HG03025 (cell line): ENCODE measurements at regions not wholly inside any gene's neighbourhood (a gene's known extent, or its start where the extent isn't known, plus 50 kb on each side); places are given as distances from the start of the nearest gene placed in this dataset.

Experiments used
- ATAC-seq: cut with Tn5 transposase; IDR thresholded peaks from one replicate; pipeline ENCODE4 v1.9.1; 2021; ENCODE audit warnings: mild to moderate bottlenecking, moderate library complexity; ENCODE audit not compliant: unreplicated experiment, low FRiP score

- ATAC-seq: no peak
Measured at GRCh38 chr18:51687845-51688585, 490.5 kb upstream of the MEX3C start.

GRCh38 chr18:51692612-51693011 lies 495.1 kb upstream of the MEX3C start:
- no peak for ATAC-seq

DNA sequence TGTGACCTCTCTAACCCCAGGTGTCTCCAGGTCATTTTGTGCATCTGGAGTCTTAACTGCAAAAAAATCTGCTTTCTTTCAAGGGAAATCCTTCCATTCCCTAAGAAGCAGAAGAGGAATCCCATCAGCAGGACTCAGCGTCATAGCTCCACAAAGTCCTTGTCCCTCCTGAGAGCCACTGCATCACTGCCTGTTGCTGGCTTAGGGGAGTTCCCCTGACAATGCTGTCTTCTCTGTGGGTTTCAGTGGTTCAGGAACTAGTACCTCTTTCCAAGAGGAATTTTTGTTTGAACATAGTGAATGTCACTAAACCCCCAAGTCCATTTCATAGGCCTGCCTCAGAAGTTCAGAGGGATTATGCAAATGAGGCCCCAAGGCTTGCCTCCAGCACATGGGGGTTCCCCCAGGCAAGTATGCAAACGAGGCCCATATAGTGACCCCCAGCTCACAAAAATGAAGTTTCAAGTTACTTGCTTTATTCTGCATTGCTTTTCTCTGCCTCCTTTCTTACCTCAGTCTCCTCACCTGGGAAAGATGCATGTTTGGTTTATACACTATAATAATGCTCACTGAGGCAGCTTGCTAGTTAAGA lies 513.9 kb upstream of the MEX3C start:
- peak; percentile 66 for ATAC-seq

GRCh38 chr18:51712821-51713220 lies 515.3 kb upstream of the MEX3C start:
- no peak for ATAC-seq

GRCh38 chr18:51716277-51716676 lies 518.8 kb upstream of the MEX3C start:
- no peak for ATAC-seq

GRCh38 chr18:51721388-51721787 lies 523.9 kb upstream of the MEX3C start:
- ATAC-seq: no peak

GRCh38 chr18:51721996-51722395 lies 524.5 kb upstream of the MEX3C start:
- no peak for ATAC-seq

GRCh38 chr18:51724790-51725721 lies 527.6 kb upstream of the MEX3C start:
- ATAC-seq: no peak

DNA sequence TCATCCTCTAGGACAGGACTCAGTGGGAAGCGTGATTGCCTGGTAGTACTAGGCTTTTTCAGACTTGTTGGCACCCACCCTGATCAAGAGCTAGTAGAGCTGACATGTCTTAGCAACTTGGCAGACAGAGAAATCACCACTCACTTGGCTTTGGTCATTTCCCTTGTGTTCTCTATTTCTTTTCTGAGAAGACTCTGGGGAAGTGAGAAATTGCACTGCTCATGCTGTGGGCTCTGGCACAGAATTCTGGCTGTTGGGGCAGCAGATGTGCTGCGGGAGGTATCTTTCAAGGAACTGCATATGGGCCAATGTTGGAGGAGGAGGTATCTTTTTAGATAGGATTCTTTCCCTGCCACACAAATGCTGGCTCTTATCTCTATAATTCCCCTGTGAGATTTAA lies 529.1 kb upstream of the MEX3C start:
- peak; percentile 61 for ATAC-seq

GRCh38 chr18:51727780-51728179 lies 530.3 kb upstream of the MEX3C start:
- ATAC-seq: peak; percentile 55

DNA sequence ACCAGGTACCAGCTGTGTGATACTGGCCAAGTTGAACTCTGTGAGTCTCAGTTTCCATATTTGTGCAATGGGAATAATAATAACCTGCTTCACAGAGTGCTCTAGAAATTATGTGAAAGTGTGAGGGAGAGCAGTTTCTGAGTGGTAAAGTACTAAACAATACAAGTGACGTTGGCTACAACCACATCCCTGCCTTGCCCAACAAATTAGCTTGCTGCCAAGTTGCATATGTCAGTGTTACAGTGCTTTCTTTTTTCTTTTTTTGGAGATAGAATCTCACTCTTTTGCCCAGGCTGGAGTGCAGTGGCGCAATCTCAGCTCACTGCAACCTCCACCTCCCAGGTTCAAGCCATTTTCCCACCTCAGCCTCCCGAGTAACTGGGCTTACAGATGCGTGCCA lies 533.6 kb upstream of the MEX3C start:
- ATAC-seq: no peak

DNA sequence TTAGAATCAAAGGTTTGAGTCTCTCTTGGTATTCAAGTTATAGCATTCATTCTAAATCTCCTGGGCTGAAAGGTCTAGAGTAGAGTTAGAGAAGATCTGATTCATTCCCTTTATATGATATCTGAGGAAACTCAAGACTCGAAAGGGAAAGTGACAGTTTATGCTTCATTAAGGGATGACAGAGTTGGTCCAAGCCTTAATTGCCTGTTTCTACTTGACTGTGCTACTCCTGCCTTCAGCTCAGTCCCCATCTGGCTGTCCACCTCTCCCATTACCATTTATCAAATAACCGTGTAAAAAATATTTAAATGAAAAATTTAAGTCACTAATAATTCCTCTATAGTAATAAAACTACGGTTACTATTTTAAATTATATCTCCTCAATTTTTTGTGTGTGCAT lies 537.1 kb upstream of the MEX3C start:
- no peak for ATAC-seq

DNA sequence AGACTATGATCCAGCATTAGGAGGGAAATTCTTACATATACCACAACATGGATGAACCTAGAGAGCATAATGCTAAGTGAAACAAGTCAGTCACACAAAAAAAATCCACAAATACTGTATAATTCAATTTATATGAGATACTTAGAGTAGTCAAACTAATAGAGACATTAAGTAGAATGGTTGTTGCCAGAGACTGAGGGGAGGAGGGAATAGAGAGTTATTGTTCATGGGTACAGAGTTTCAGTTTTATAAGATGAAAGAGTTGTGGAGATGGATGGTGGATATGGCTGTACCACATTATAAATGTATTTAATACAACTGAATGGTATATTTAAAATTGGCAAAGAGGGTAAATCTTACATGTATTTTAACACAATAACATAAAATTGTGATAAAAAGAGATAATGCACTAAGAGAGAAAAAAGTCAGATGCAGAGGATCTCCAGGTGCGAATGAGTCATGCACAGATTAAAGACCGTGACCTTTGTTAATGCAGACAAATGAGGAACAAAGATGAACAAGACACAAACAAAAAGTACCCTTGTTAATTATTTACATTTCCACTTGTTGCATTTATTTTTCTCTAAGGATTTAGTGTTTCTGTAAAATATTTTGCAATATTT lies 541.7 kb upstream of the MEX3C start:
- peak; percentile 87 for ATAC-seq

- ATAC-seq: no peak
Measured at GRCh38 chr18:51751901-51752300, 554.4 kb upstream of the MEX3C start.

DNA sequence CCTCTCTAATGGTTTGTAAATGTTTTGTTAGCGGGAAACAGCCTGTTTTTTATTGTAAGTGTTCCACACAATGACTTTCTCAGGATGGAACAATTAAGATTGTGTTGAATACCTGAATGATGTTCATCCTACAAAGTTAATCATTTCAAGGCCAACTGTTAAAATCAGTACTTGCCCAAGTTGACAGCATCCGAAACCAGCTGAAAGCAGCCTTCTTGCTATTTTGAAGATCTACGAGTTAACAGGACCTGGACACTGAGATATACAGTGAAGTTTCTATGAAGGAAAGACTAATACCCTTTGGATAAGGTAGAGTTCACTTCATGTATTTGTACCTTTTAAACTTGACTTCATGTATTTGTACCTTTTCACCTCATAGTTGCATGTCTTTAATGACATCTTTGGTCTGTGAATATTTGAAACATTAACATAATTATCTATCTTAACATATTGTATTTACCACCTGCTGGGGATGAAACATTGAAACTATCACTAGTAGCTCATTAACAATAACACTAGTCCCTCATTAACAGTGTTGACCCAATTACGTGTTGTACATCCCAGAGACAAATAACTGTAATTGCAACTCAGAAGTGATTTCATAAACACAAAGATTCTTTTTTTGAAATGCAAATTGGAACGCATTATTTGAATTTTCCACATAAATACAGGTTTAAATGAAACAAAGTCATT lies 556.0 kb upstream of the MEX3C start:
- no peak for ATAC-seq

DNA sequence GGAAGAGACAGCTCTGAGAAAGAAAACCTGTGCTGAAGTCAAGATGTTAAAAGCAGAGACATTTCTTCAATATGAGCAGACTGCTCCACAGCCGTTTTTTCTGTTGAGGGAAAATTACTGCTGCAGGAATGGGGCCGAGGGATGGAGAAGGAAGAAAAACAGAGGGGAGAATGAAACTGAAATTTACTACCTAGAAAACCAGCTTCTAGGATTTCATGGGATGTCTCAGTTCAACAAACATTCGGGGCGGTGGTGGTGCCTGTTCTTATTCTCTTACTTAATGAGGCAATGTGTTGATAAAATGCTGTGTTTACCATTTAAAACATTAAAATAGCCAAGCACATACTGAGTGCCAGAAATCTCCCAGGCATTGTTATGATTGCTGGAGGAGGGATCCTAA lies 557.1 kb upstream of the MEX3C start:
- ATAC-seq: no peak

- ATAC-seq: no peak
Measured at GRCh38 chr18:51757255-51757924, 559.9 kb upstream of the MEX3C start.

GRCh38 chr18:51762373-51762772 lies 564.9 kb upstream of the MEX3C start:
- ATAC-seq: no peak

GRCh38 chr18:51765606-51766360 lies 568.3 kb upstream of the MEX3C start:
- no peak for ATAC-seq
